BLaER1 treated with 17β-estradiol and CSF1 and Interleukin-3, amounts not matched to agents 10 nM and 100 nM (cell line): ENCODE measurements at regions not wholly inside any gene's neighbourhood (a gene's known extent, or its start where the extent isn't known, plus 50 kb on each side); places are given as distances from the start of the nearest gene placed in this dataset.
"Not testable (repeated sequence)": the region's sequence is repeated elsewhere in the genome, so short reads cannot be mapped to it uniquely, and the experiment has no call there.

Experiments used
- H3K27ac ChIP-seq, 11 experiments: shearing (Covaris generic); formaldehyde crosslinking; 2 replicates each; pipeline ENCODE4 v1.8.1; 2022
- H3K27me3 ChIP-seq, 11 experiments: shearing (Covaris generic); formaldehyde crosslinking; 2 replicates each; pipeline ENCODE4 v1.8.1; 2022
- H3K36me3 ChIP-seq, 11 experiments: shearing (Covaris generic); formaldehyde crosslinking; 2 replicates each; pipeline ENCODE4 v1.8.1; 2022
- H3K4me1 ChIP-seq, 10 experiments: shearing (Covaris generic); formaldehyde crosslinking; 2 replicates each; pipeline ENCODE4 v1.8.1; 2022
- H3K4me2 ChIP-seq, 11 experiments: shearing (Covaris generic); formaldehyde crosslinking; 2 replicates each; pipeline ENCODE4 v1.8.1; 2022
- H3K4me3 ChIP-seq, 10 experiments: shearing (Covaris generic); formaldehyde crosslinking; 2 replicates each; pipeline ENCODE4 v1.8.1; 2022
- H3K9ac ChIP-seq, 11 experiments: shearing (Covaris generic); formaldehyde crosslinking; 2 replicates each; pipeline ENCODE4 v1.8.1; 2022
- H3K9me3 ChIP-seq, 11 experiments: shearing (Covaris generic); formaldehyde crosslinking; replicated peaks in 1 of 11; 2 replicates each; pipeline ENCODE4 v1.8.1; 2022
- H4K20me1 ChIP-seq, 11 experiments: shearing (Covaris generic); formaldehyde crosslinking; 2 replicates each; pipeline ENCODE4 v1.8.1; 2022
- Cebpa-rat ChIP-seq, 11 experiments: shearing (Covaris generic); IDR thresholded peaks; 2 replicates each; pipeline ENCODE4 v1.8.1; 2022

DNA sequence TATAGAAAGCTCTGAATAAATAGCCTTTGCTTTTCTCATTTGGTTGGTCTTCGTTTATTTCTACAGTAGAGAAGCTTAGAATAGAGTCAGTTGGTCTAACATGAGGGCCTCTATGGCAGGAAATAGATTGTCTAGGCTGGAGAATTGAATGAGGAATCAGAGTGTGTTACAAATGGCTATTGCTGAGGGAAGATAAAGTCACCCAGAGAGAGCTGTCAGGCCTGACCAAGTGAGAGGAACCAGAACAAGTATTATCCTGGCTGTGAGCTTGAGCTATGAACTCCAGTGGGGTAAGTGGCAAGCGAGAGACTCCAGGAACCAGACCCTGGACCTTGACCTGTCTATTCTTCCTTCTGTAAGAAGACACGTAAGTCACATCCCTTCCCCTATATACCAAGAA is 353.1 kb downstream of the CD83 start:
- Histone ChIP-seq H3K9me3 (peaks cover 13 to 77% (median 60%) of the 10 kb centered on the region in 11 experiments), H3K4me1 (peaks cover 9 to 38% (median 21%) of the 10 kb centered on the region in 10 experiments), H3K36me3 (no peaks in the 10 kb centered on the region; a peak in 2 of 22 replicates), H3K4me3 (no peak overlapping the region), H3K9ac (no peak overlapping the region), H3K27me3 (no peaks in the 10 kb centered on the region), H4K20me1 (no peaks in the 10 kb centered on the region), H3K4me2 (peak overlapping the region in 1 of 11 experiments; percentile 10; a peak in 1 of 22 replicates), H3K27ac (0 out of 22 replicates have a peak overlapping the region, but pooled peaks of 1 of the 11 experiments have one; percentile 6)
- TF ChIP-seq Cebpa-rat (IDR thresholded peaks at IDR 0.05), result no peak

DNA sequence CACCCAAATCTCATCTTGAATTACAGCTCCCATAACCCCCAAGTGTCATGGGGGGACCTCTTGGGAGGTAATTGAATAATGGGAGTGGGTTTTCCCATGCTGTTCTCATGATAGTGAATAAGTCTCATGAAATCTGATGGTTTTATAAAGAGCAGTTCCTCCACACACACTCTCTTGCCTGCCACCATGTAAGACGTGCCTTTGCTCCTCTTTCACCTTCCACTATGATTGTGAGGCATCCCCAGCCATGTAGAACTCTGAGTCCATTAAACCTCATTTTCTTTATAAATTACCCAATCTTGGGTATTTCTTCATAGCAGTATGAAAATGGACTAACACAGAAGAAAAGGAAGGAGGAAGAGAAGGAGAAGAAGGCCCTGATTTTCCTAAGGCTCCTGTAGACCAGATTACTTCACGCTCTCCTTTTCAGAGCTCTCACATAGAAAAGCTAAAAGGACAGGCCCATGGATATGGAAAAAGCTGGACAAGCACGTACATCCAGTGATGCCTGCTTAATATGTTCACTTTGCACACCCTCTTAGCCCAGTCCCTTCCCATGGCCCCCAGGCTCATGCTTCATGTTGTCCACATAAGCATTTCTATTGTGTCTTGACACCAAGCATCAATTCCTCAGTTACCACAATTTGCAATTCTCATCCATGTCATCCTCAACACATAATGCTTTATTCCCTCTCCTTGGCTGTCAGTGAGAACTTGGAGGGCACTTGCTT is 354.8 kb downstream of the CD83 start:
- peaks cover 13 to 60% (median 50%) of the 10 kb centered on the region in 11 experiments for H3K9me3 ChIP-seq

DNA sequence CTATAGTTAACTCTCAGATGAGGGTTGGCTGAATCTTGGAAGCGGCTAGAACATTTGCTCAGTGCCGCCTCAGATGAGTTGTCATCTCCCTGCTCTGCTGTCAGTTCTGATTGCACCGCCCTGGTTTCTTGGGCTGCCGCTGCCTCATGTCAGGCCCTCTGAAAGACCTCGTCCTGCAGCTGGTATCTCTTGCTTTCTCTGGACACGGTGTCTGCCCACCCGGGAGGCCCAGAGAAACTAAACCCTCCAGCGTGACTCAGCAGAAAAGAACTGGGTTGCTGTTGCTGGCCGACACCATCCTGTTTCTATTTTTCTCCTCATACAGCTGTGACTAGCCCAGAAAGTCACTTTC is 355.4 kb downstream of the CD83 start:
- Histone ChIP-seq H3K4me2 (peak overlapping the region; percentile 52 to 74 (median 65)), H3K9ac (peak overlapping the region in 8 of 11 experiments; percentile 10 to 65 (median 38); a peak in 12 of 22 replicates), H3K9me3 (peaks cover 13 to 55% (median 44%) of the 10 kb centered on the region in 11 experiments), H3K27me3 (no peaks in the 10 kb centered on the region), H3K27ac (peak overlapping the region in 9 of 11 experiments; percentile 24 to 81 (median 57); a peak in 17 of 22 replicates), H3K4me3 (peak overlapping the region in 1 of 10 experiments; percentile 20; a peak in 1 of 20 replicates), H4K20me1 (no peaks in the 10 kb centered on the region), H3K4me1 (peaks cover 15 to 46% (median 34%) of the 10 kb centered on the region in 10 experiments), H3K36me3 (no peaks in the 10 kb centered on the region; a peak in 2 of 22 replicates)
- TF ChIP-seq Cebpa-rat (IDR thresholded peaks at IDR 0.05), result no peak

More for the DNA sequence above, 354.8 kb downstream of the CD83 start:
- Histone ChIP-seq H3K36me3 (no peaks in the 10 kb centered on the region; a peak in 2 of 22 replicates), H4K20me1 (no peaks in the 10 kb centered on the region), H3K9ac (peak overlapping the region in 8 of 11 experiments; percentile 10 to 65 (median 38); a peak in 12 of 22 replicates), H3K27me3 (no peaks in the 10 kb centered on the region), H3K4me1 (peaks cover 9 to 46% (median 29%) of the 10 kb centered on the region in 10 experiments), H3K27ac (peak overlapping the region in 9 of 11 experiments; percentile 24 to 81 (median 57); a peak in 17 of 22 replicates), H3K4me3 (peak overlapping the region in 1 of 10 experiments; percentile 20; a peak in 1 of 20 replicates), H3K4me2 (peak overlapping the region; percentile 52 to 74 (median 65))
- no peak for TF ChIP-seq Cebpa-rat (IDR thresholded peaks at IDR 0.05)

DNA sequence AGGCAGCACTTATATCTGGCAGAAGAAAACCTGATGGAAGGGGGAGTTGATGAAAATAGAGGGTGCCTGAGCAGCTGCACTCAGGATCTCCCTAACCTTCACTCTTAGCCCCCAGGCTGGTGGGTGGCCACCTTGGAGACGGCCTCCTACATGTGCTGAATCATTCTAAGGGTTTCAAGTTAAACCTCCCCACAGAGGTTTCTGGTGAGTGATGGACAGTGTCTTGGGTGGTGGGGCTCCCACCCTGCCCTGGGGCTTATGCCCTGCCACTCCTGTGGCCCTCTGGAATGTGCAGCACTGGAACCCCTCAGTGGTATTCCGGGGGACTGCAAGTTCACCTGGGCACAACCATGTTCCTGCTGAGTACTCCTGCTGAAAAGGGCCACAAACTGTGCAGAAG is 357.2 kb downstream of the CD83 start:
- no peaks in the 10 kb centered on the region; a peak in 1 of 22 replicates for H3K36me3 ChIP-seq
- peak overlapping the region in 4 of 11 experiments; percentile 13 to 81 (median 38); a peak in 5 of 22 replicates for H3K27ac ChIP-seq
- H3K4me2 ChIP-seq, result no peak overlapping the region; a peak in 2 of 22 replicates
- TF ChIP-seq Cebpa-rat (IDR thresholded peaks at IDR 0.05), result no peak
- H3K9me3 ChIP-seq, result peaks cover 6 to 43% (median 36%) of the 10 kb centered on the region in 11 experiments; a peak in 20 of 22 replicates
- no peak overlapping the region for H3K4me3 ChIP-seq
- no peaks in the 10 kb centered on the region for H4K20me1 ChIP-seq
- H3K4me1 ChIP-seq, result peaks cover 24 to 43% (median 38%) of the 10 kb centered on the region in 10 experiments
- H3K27me3 ChIP-seq, result no peaks in the 10 kb centered on the region
- no peak overlapping the region for H3K9ac ChIP-seq

DNA sequence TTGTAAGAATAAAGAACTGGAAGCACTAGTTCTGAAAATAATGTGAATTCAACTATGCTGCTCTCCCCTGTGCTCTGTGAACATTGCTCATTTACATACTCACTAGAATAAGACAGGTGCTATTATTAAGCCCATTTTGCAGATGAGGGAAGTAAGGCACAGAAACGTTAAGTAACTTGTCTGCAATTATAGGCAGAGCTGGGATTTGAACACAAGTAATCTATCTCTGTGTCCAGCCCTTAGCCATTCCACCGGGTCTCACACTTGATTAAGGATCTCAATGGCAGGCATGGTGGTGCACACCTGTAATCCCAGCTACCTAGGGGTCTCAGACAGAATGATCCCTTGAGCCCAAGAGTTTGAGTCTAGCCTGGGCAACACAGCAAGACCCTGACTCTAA is 357.7 kb downstream of the CD83 start:
- peaks cover 24 to 42% (median 38%) of the 10 kb centered on the region in 10 experiments for H3K4me1 ChIP-seq
- TF ChIP-seq Cebpa-rat (IDR thresholded peaks at IDR 0.05), result no peak

DNA sequence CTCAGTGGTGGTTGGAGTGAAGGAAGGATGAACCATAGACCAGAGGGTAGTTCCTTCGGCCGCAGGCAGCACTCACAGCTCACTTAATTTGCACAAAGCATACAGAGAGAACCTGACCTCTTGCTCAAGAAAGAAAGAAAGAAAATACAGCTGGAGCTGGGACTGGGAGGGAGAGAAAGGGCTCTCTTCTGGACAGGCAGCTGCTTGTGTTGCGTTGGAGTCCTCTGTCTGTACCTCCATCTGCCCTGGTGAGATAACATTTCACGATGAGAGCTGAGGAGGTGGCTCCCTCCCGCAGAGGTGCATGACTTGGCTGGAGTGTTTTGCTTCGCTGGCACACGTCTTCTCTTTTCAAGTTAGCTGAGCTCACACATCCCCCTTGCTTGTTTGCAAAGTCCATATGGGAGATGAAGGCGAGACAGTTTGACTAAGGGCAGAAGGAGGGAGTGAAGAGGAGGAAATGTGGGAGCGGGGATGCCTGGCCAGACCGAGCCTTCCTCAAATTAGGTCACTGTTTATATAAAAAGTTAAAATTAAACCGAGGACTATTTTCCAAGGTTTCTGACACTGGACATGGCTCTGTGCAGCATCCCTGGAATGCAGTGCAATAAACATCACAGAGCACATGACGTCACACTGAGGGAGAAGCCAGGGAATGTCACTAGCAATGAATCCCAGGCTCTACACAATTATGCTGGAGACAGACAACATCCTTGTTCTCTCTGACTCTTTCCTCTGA is 359.4 kb downstream of the CD83 start:
- Histone ChIP-seq H3K27me3 (no peaks in the 10 kb centered on the region), H3K36me3 (no peaks in the 10 kb centered on the region; a peak in 1 of 22 replicates), H3K4me3 (no peak overlapping the region), H3K9ac (no peak overlapping the region), H3K4me2 (peak overlapping the region in 9 of 11 experiments; percentile 24 to 58 (median 43); a peak in 18 of 22 replicates), H3K9me3 (peaks cover 6 to 26% (median 19%) of the 10 kb centered on the region in 11 experiments; a peak in 20 of 22 replicates), H4K20me1 (no peaks in the 10 kb centered on the region), H3K27ac (0 out of 22 replicates have a peak overlapping the region, but pooled peaks of 1 of the 11 experiments have one; percentile 14), H3K4me1 (peaks cover 24 to 41% (median 38%) of the 10 kb centered on the region in 10 experiments)
- no peak for TF ChIP-seq Cebpa-rat (IDR thresholded peaks at IDR 0.05)

More for the DNA sequence above, 357.7 kb downstream of the CD83 start:
- peaks cover 8 to 42% (median 35%) of the 10 kb centered on the region in 11 experiments; a peak in 20 of 22 replicates for H3K9me3 ChIP-seq
- H4K20me1 ChIP-seq, result no peaks in the 10 kb centered on the region
- H3K9ac ChIP-seq, result no peak overlapping the region
- no peaks in the 10 kb centered on the region for H3K27me3 ChIP-seq
- no peak overlapping the region for H3K4me2 ChIP-seq
- no peaks in the 10 kb centered on the region; a peak in 1 of 22 replicates for H3K36me3 ChIP-seq
- H3K27ac ChIP-seq, result no peak overlapping the region; a peak in 1 of 22 replicates
- H3K4me3 ChIP-seq, result no peak overlapping the region

DNA sequence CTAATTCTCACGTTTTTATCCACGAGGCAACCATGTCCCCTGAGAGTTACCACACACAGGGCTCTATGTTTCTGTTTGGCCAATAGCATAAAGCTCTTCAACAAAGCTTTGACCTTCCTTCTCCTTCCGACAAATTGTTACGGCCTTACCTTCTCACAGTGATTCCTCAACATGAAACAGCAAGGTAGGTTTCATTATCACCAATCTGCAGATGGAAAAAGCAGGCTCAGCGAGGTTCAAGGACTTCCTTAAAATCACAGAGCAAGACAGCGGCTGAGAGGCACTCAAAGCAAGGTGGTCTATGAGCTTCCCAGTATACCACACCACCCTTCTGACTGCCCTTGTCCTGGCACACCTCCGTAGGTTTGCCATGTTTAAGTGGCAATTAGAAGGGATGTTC is 360.0 kb downstream of the CD83 start:
- Histone ChIP-seq H4K20me1 (no peaks in the 10 kb centered on the region), H3K9me3 (peaks cover under 1 to 20% (median 13%) of the 10 kb centered on the region in 11 experiments; a peak in 16 of 22 replicates), H3K27ac (no peak overlapping the region), H3K4me2 (peak overlapping the region; percentile 23 to 58 (median 43); a peak in 21 of 22 replicates), H3K4me3 (no peak overlapping the region), H3K36me3 (no peaks in the 10 kb centered on the region; a peak in 1 of 22 replicates), H3K4me1 (peaks cover 23 to 38% (median 34%) of the 10 kb centered on the region in 10 experiments), H3K27me3 (no peaks in the 10 kb centered on the region), H3K9ac (no peak overlapping the region)
- no peak for TF ChIP-seq Cebpa-rat (IDR thresholded peaks at IDR 0.05)

DNA sequence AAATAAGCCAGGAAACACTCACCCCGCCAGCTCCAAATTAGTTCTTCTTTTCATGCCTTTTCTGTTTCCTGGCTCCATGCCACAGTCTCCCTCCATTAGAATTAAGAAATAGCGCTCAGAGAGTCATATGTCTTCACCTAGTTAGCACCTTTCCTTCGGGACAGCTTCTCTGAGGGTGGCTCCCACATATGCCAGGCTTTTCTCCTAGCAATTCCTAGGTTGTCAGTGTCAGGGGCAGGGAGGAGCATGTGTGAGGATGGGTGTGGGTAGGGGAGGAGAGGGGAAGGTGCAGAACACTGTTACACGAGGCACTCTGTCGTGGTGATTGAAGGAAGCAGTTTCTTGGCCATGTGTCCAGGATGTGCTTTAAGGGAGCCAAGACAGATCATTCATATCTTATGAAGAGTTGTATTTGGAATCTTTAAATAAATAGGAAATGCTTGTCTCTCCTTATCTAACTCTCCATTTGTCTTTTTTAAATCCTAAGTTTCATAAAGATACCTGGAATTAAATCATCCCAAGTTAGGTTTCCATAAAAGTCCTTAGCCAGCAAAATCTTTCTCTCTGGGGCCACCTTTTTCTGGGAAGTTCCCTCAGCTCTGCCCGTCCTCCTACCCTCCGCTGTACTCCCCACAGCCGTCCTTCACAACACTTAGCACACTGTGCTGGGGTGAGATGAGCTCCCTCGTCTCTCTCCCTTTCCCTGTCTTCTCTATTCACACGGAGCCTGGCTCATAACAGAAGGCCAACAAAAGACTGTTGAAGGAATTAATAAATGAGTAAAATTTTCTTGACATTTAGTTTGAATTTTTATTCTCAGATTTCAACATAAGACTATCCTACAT is 361.0 kb downstream of the CD83 start:
- no peaks in the 10 kb centered on the region for H3K36me3 ChIP-seq
- H3K4me2 ChIP-seq, result peak overlapping the region; percentile 23 to 58 (median 43); a peak in 21 of 22 replicates
- TF ChIP-seq Cebpa-rat (IDR thresholded peaks at IDR 0.05), result no peak
- no peak overlapping the region for H3K4me3 ChIP-seq
- no peaks in the 10 kb centered on the region for H3K27me3 ChIP-seq
- no peak overlapping the region for H3K27ac ChIP-seq
- H3K9me3 ChIP-seq, result peaks cover 0 to 19% (median 12%) of the 10 kb centered on the region in 11 experiments; a peak in 13 of 22 replicates
- H3K4me1 ChIP-seq, result peaks cover 15 to 27% (median 24%) of the 10 kb centered on the region in 10 experiments
- no peaks in the 10 kb centered on the region for H4K20me1 ChIP-seq
- no peak overlapping the region for H3K9ac ChIP-seq

DNA sequence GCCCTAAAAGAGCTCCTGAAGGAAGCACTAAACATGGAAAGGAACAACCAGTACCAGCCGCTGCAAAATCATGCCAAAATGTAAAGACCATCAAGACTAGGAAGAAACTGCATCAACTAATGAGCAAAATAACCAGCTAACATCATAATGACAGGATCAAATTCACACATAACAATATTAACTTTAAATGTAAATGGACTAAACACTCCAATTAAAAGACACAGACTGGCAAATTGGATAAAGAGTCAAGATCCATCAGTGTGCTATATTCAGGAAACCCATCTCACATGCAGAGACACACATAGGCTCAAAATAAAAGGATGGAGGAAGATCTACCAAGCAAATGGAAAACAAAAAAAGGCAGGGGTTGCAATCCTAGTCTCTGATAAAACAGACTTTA is 364.4 kb downstream of the CD83 start:
- not testable (repeated sequence) for H3K27ac ChIP-seq, H3K4me3 ChIP-seq, H3K27me3 ChIP-seq, H3K36me3 ChIP-seq, H3K9ac ChIP-seq, H4K20me1 ChIP-seq, H3K4me2 ChIP-seq
- peaks cover 9 to 23% (median 20%) of the 10 kb centered on the region in 11 experiments for H3K9me3 ChIP-seq
- peaks cover 15 to 20% (median 19%) of the 10 kb centered on the region in 10 experiments for H3K4me1 ChIP-seq
